HT-29 (cell line): ENCODE measurements at regions not wholly inside any gene's neighbourhood (a gene's known extent, or its start where the extent isn't known, plus 50 kb on each side); places are given as distances from the start of the nearest gene placed in this dataset.
A peak's percentile ranks its signal among the peaks of the same experiment; 100 is the strongest.

ENCODE experiments used
- DNase-seq: peaks from one replicate; pipeline ENCODE4 v3.0.0-alpha.2; 2015; ENCODE audit warnings: low spot score

GRCh38 chr2:121095257-121096080 is 189.5 kb downstream of the TFCP2L1 start:
- peak; percentile 54 for DNase-seq

- no peak for DNase-seq
Observed at GRCh38 chr2:121096611-121097010, 188.4 kb downstream of the TFCP2L1 start.

- no peak for DNase-seq
Observed at GRCh38 chr2:121098556-121098955, 186.4 kb downstream of the TFCP2L1 start.

DNA sequence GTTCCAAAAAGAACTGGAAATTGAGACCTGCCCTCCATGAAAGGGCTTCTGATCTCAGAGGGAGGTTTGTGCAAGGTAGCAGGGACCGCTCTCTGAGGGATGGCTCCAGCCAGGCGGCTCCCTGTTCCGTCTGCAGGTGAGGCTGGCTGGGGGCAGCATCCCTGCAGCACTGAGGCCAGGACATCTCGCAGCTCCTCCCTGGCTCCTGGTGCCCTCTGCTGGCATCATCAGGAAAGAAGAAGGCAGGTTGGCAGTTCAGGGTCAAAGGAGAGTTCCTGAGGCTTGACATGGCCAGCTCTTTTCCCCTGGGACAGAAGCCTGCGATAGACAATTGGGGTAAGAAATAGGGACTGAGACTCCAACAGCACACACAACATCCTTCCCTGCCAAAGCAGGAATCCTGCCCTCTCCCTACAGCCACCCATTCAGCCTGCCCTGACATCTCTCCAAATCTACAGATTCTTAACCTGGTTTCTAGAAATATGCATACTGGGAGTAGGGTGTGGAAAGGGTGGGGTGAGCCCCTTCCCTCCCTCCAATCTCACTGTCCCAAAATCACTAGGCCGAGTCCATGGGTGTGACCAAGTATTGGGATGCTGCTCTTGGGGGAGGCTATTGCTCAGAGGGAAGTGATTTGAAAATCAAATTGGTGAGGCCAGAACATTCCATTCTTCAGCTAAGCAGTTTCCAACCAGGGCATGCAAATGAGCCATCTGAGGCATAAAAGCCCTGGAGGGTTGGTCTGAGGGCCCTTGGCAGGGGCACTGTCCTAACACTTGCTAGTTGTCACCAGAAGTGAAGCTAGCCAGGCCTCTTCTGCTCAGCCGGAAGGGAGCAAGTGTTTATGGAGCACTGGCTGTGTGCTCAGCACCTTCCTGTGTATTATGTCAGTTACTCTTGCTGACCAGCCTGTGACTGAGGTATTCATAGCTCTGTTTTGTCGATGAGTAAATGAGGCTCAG is 185.4 kb downstream of the TFCP2L1 start:
- DNase-seq: peak; percentile 38

DNA sequence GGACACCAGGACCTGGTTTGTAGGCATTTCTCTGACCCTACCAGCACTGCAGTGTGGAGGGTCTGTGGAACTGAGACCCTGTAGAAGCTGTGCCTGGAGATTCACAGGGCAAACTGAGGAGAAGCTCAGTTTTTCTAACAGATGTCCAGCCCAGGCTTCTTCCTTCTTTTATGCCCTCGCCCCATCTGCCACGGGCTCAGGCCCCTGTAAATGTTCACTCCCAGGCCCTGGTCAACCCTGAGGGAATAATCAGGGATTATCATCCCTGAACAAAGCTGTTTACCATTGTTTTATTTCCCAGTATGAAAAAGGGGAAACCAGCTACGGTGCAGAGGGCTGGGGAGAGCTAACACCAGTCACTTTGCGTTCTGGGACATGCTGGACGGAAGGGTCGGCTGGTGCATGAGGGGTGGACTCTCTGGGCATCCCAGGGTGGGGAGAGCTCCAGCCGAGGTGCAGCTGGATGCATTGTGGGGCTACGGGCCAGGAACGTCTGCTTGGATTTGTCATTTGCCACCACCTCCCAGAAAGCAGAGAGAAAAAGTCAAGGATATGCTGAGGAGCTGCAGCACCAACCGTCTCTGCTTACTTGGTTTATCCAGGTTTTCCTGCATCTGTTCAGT is 183.8 kb downstream of the TFCP2L1 start:
- no peak for DNase-seq

DNA sequence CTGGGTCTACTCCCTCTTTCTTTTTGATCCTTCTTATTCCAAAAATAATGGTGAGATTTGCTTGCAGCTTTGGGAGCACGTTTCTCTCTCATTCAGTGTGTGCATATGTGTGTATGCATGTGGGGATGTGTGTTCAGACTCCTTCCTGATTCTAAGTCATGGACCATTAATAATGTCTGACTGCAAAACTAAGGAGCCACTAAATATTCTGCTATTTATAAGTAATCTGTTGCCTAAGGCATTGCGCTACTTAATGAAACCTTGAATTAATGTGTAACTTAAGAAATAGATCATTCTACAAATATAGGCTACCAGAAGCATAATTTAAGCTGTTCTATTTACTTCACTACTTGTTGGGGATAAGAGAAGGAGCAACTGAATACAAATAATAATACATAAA is 182.1 kb downstream of the TFCP2L1 start:
- no peak for DNase-seq

DNA sequence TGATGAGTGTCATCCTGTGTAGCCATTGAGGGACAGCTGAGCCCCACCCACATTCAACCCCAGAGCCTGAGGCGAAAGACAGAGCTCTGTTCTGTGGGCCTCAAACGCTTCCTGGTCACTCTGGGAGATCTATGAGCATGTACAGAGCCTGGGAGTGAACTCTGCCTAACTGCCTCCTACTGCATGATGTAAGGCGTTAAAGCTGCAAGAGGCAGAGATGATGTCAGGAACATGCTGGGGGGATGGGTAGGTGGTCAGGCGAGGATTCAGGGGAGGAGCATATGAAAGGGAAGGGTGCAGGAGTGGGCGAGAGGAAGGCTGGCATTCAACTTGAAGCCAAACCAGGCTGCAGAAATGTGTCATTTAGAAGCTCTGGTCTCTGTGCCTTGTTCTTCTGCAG is 181.0 kb downstream of the TFCP2L1 start:
- DNase-seq: no peak

DNA sequence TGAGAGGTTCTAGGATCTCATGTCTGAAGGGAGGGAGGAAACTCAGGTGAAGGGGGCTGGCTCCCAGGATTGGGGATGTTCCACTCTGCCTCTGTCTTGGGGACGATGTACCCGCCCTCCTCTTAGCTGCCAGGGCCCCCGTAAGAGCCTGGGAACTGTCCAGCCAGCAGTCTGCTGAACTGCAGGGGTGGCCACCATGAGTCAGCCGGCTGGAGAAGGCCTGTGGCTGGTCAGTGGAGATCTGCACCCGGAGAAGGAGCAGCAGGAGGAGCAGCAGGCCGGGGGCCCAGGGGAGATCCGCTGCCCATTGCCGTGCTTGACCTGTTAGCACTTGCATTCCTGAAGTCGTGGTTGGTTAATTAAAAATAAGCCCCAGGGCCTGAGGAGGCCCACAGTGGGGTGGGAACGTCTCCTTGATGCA is 180.3 kb downstream of the TFCP2L1 start:
- DNase-seq: no peak

DNA sequence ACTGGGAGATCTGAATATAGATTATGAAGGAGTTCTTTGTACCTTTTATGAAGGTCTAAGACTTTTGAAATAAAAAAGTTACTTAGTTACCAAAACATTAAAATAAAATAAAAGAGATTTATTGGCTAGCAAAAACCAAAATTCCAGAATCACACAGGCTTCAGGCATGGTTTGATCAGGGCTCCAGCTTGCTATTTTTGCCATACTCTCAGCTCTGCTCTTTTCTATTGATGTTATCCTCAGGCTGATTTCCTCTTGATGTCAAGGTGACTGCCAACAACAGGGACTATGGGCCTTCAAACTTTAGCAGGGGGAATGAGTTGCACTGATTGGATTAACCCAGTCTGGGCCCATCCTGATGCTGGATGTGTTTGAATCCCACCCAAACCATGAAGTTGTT is 174.1 kb downstream of the TFCP2L1 start:
- no peak for DNase-seq

DNA sequence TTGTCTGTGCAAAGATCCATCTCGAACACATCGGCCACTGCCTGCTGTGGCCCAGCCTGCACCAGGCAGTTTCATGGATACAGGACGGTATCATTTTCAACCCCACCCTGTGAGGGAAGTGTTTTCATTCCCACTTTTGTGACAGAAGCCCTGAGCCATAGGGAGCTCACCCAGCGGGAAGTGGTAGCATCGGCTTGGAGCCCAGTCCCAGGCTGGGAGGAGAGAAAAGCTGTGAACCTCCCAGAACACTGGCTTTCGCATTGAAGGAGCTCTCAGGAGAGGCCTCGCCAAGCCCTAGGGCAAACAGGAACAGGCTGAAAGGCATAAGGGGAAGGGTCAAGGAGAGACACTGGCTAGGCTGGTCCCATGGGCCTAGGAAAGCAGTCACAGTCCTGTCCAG is 166.1 kb downstream of the TFCP2L1 start:
- DNase-seq: no peak

DNA sequence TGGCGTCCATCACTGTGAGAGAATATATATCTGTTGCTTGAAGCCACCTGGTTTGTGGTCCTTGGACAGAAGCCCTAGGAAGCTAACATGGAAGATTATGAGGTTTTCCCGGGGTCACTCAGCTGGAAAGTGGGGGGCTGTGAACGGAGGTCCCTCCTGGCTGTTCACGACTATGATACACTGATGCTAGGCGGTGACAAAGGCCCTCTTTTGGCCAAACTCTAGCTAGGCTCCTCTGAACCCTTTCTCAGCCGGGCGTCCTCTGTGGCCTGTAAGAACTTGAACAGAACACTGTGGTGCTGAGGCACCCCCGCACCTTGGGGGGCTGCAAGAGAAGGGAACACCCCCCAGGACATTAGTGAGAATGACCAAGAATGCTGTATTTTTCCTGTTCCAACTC is 164.6 kb downstream of the TFCP2L1 start:
- DNase-seq: no peak

- DNase-seq: no peak
Observed at GRCh38 chr2:121120991-121121390, 164.0 kb downstream of the TFCP2L1 start.

DNA sequence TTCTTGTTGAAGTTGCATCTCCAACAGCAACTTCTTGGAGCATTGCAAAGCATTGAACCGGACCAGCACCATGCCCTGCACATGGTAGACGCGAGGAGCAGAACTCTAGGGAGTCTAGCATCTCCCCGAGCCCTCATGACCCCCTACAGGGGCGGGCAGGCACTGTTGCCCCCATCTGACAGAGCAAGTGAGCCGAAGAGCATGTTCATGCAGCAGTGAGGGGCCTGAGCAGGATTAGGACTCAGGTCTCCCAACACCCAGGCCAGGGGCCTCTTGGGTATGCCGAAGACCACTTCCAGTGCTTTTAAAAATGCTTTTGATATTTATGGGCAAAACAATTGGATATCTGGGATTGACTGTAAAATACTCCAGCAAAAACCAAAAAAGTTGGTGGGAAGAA is 163.3 kb downstream of the TFCP2L1 start:
- no peak for DNase-seq

GRCh38 chr2:121123268-121123667 is 161.7 kb downstream of the TFCP2L1 start:
- DNase-seq: no peak

DNA sequence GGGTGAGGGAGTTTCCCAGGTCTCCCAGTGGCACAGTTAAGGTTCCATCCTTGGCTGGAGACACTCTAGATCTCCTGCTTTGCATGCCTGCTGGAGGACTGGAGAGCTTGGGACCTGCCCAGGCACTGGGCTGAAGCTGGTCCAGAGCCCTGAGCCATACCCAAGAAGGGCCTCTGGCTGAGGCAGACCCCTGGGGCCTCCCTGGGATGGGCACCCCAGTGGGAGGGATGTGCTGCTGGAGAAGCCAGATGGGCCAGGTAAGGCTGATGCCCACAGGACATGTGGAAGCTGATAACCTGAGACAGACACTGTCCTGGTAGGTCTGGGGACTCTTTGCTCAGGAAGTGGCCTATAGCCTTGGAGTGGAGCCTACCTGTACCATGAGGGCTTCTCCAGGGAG is 160.7 kb downstream of the TFCP2L1 start:
- DNase-seq: no peak

DNA sequence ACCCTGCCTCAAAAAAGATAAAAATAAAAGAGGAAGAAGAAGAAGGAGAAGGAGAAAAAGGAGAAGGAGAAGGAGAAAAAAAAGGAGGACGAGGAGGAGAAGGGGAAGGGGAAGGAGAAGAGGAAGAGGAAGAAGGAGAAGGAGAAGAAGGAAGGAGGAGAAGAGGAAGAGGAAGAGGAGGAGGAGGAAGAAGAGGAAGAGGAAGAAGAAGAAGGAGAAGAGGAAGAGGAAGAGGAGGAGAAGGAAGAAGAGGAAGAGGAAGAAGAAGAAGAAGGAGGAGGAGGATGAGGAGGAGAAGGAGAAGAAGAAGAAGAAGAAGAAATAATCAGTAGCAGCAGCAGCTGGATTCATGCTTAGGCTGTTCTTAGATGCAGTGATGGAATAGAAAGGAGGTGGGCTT is 159.7 kb downstream of the TFCP2L1 start:
- DNase-seq: no peak

- DNase-seq: peak; percentile 82
Observed at GRCh38 chr2:121128741-121129659, 156.0 kb downstream of the TFCP2L1 start.

DNA sequence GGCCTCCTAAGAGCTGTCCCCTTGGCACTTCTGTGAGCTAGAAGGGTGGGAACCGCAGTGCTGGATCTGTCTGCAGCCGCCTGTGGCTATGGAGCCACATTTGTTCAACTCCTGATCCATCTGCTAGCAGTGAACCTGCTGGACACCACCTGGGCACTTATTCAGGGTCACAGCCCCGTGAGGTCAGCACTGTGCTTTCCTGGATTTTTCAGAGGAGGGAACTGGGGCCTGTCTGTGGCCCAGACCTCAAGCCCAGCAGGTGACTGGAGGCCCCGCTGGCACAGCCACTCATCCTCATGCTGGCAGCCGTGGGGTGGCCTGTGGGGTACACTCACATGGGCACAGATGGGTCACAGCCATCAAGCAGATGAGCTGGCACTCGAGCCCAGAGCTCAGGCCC is 155.3 kb downstream of the TFCP2L1 start:
- no peak for DNase-seq

DNA sequence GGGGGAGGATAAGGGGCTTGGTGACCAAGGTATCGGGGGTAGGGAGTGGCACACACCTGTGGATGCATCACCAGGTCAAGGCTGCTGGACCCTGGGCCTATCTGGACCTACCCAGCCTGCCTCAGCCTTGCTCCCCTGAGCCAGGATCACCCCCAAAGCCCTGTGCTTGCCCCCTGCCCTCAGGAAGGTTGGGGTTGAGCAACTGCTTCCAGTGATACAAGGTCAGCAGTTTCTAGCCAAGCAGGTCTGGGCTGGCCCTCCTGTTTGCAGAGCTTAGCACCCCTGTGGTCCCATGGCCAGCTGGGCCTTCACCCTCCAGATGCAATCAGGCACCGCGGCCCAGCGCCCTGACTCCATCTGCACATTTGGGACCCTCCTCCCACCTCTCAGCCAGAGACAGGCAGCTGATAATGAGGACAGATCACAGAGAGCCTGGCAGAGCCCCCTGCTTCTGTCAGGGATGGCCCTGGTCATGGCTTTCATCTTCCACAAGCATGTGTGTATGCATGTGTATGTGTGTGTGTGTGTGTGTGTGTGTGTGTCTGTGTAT is 154.6 kb downstream of the TFCP2L1 start:
- DNase-seq: no peak

GRCh38 chr2:121131375-121131774 is 153.6 kb downstream of the TFCP2L1 start:
- no peak for DNase-seq
